Activated naive CD8-positive, alpha-beta T cell treated with anti-CD3 and anti-CD28 coated beads, Interleukin-2, amount 10 ng/mL, durations not matched to agents 7 days and 5 days (primary cell): ENCODE measurements at regions not wholly inside any gene's neighbourhood (a gene's known extent, or its start where the extent isn't known, plus 50 kb on each side); places are given as distances from the start of the nearest gene placed in this dataset.
"Not testable (repeated sequence)": the region's sequence is repeated elsewhere in the genome, so short reads cannot be mapped to it uniquely, and the experiment has no call there.

Experiments used
- ATAC-seq: fragments of 150-1000 bp; cut with Tn5 transposase; one replicate; pipeline ENCODE4 v1.10.0; 2021; ENCODE audit warnings: low read depth, moderate library complexity
- POLR2A ChIA-PET: fragments of 350-600 bp; sonication (Branson Sonifier 250); formaldehyde crosslinking; loops from one replicate; lab custom pipeline; 2021; ENCODE audit warnings: antibody characterized with exemption; lab: Charles Lee
- DNase-seq: peaks from one replicate; pipeline ENCODE4 v3.0.0; 2021
- H3K27ac Mint-ChIP-seq: one replicate; pipeline ENCODE4 v1.8.0; 2022; ENCODE audit warnings: mild to moderate bottlenecking, mixed read lengths
- H3K27me3 Mint-ChIP-seq: one replicate; pipeline ENCODE4 v1.8.0; 2022; ENCODE audit warnings: mild to moderate bottlenecking, moderate library complexity, mixed read lengths
- H3K36me3 Mint-ChIP-seq: one replicate; pipeline ENCODE4 v1.8.0; 2021; ENCODE audit warnings: mild to moderate bottlenecking, mixed read lengths
- H3K4me1 Mint-ChIP-seq: one replicate; pipeline ENCODE4 v1.8.0; 2021; ENCODE audit warnings: mixed read lengths
- H3K4me3 Mint-ChIP-seq: one replicate; pipeline ENCODE4 v1.8.0; 2022; ENCODE audit warnings: mild to moderate bottlenecking, moderate library complexity, mixed read lengths
- H3K9me3 Mint-ChIP-seq: one replicate; pipeline ENCODE4 v1.8.0; 2021; ENCODE audit warnings: mixed read lengths

- POLR2A ChIA-PET, ATAC-seq, H3K4me3 Mint-ChIP-seq, H3K36me3 Mint-ChIP-seq, H3K4me1 Mint-ChIP-seq, H3K27me3 Mint-ChIP-seq, DNase-seq, H3K27ac Mint-ChIP-seq, H3K9me3 Mint-ChIP-seq: not testable (repeated sequence)
Measured at GRCh38 chr2:59157908-59158307, 916.8 kb upstream of the FANCL start.

GRCh38 chr2:59151805-59152204 is 910.7 kb upstream of the FANCL start:
- DNase-seq (no peak), ATAC-seq (no peak)
- H3K36me3 Mint-ChIP-seq, result no peaks in the 10 kb centered on the region
- peaks cover 4% of the 10 kb centered on the region for H3K4me1 Mint-ChIP-seq
- no peaks in the 10 kb centered on the region for H3K9me3 Mint-ChIP-seq
- no peak overlapping the region for H3K4me3 Mint-ChIP-seq
- POLR2A ChIA-PET, result no interaction called here
- H3K27me3 Mint-ChIP-seq, result peaks cover 5% of the 10 kb centered on the region
- H3K27ac Mint-ChIP-seq, result no peak overlapping the region

GRCh38 chr2:59150217-59150849 is 909.2 kb upstream of the FANCL start:
- Mint-ChIP-seq H3K36me3 (no peaks in the 10 kb centered on the region), H3K4me1 (peaks cover 4% of the 10 kb centered on the region), H3K4me3 (no peak overlapping the region), H3K27ac (no peak overlapping the region), H3K27me3 (peaks cover 5% of the 10 kb centered on the region), H3K9me3 (no peaks in the 10 kb centered on the region)
- DNase-seq (no peak), ATAC-seq (no peak)
- POLR2A ChIA-PET, result no interaction called here

- POLR2A ChIA-PET, result no interaction called here
- H3K4me1 Mint-ChIP-seq, result peaks cover 4% of the 10 kb centered on the region
Measured at GRCh38 chr2:59149271-59149670, 908.1 kb upstream of the FANCL start.

GRCh38 chr2:59112258-59112657 is 871.1 kb upstream of the FANCL start:
- POLR2A ChIA-PET, result no interaction called here
- H3K9me3 Mint-ChIP-seq, result no peaks in the 10 kb centered on the region
- ATAC-seq, result no peak

More at GRCh38 chr2:59149271-59149670, 908.1 kb upstream of the FANCL start:
- no peak overlapping the region for H3K27ac Mint-ChIP-seq
- DNase-seq (no peak), ATAC-seq (no peak)
- no peaks in the 10 kb centered on the region for H3K9me3 Mint-ChIP-seq
- H3K4me3 Mint-ChIP-seq, result no peak overlapping the region
- H3K36me3 Mint-ChIP-seq, result no peaks in the 10 kb centered on the region
- peaks cover 5% of the 10 kb centered on the region for H3K27me3 Mint-ChIP-seq

GRCh38 chr2:59096973-59097372 is 855.8 kb upstream of the FANCL start:
- ATAC-seq (no peak), DNase-seq (no peak)
- Mint-ChIP-seq H3K36me3 (no peaks in the 10 kb centered on the region), H3K9me3 (peaks cover 11% of the 10 kb centered on the region), H3K4me3 (no peak overlapping the region), H3K4me1 (no peaks in the 10 kb centered on the region), H3K27me3 (no peaks in the 10 kb centered on the region), H3K27ac (no peak overlapping the region)
- POLR2A ChIA-PET, result no interaction called here

More at GRCh38 chr2:59112258-59112657, 871.1 kb upstream of the FANCL start:
- H3K36me3 Mint-ChIP-seq, result no peaks in the 10 kb centered on the region
- H3K4me3 Mint-ChIP-seq, result no peak overlapping the region
- H3K4me1 Mint-ChIP-seq, result no peaks in the 10 kb centered on the region
- no peaks in the 10 kb centered on the region for H3K27me3 Mint-ChIP-seq
- H3K27ac Mint-ChIP-seq, result no peak overlapping the region
- no peak for DNase-seq

GRCh38 chr2:59093571-59093970 is 852.4 kb upstream of the FANCL start:
- POLR2A ChIA-PET, result no interaction called here
- Mint-ChIP-seq H3K27ac (no peak overlapping the region), H3K36me3 (no peaks in the 10 kb centered on the region), H3K9me3 (peaks cover 7% of the 10 kb centered on the region), H3K4me3 (no peak overlapping the region), H3K4me1 (no peaks in the 10 kb centered on the region), H3K27me3 (no peaks in the 10 kb centered on the region)
- ATAC-seq, result no peak
- no peak for DNase-seq

- POLR2A ChIA-PET, result no interaction called here
- Mint-ChIP-seq H3K9me3 (peaks cover 3% of the 10 kb centered on the region), H3K4me3 (no peak overlapping the region), H3K27ac (no peak overlapping the region), H3K4me1 (no peaks in the 10 kb centered on the region), H3K27me3 (no peaks in the 10 kb centered on the region), H3K36me3 (no peaks in the 10 kb centered on the region)
- DNase-seq, result no peak
- no peak for ATAC-seq
Measured at GRCh38 chr2:59084326-59084725, 843.2 kb upstream of the FANCL start.

GRCh38 chr2:59083075-59083828 is 842.1 kb upstream of the FANCL start:
- Mint-ChIP-seq H3K36me3 (no peaks in the 10 kb centered on the region), H3K27me3 (no peaks in the 10 kb centered on the region), H3K9me3 (peaks cover 3% of the 10 kb centered on the region), H3K4me1 (no peaks in the 10 kb centered on the region), H3K27ac (no peak overlapping the region), H3K4me3 (no peak overlapping the region)
- POLR2A ChIA-PET, result no interaction called here
- ATAC-seq, result no peak
- DNase-seq, result no peak

GRCh38 chr2:59082657-59083056 is 841.5 kb upstream of the FANCL start:
- H3K4me3 Mint-ChIP-seq, result no peak overlapping the region
- POLR2A ChIA-PET, result no interaction called here
- peaks cover 3% of the 10 kb centered on the region for H3K9me3 Mint-ChIP-seq
- DNase-seq, result no peak
- H3K4me1 Mint-ChIP-seq, result no peaks in the 10 kb centered on the region
- no peaks in the 10 kb centered on the region for H3K36me3 Mint-ChIP-seq
- ATAC-seq, result no peak
- no peak overlapping the region for H3K27ac Mint-ChIP-seq
- H3K27me3 Mint-ChIP-seq, result no peaks in the 10 kb centered on the region

GRCh38 chr2:59080451-59081181 is 839.5 kb upstream of the FANCL start:
- POLR2A ChIA-PET, result no interaction called here
- Mint-ChIP-seq H3K36me3 (no peaks in the 10 kb centered on the region), H3K9me3 (no peaks in the 10 kb centered on the region), H3K27ac (no peak overlapping the region), H3K4me3 (no peak overlapping the region), H3K4me1 (no peaks in the 10 kb centered on the region), H3K27me3 (no peaks in the 10 kb centered on the region)
- DNase-seq, result no peak
- no peak for ATAC-seq

GRCh38 chr2:59077981-59078531 is 836.9 kb upstream of the FANCL start:
- Mint-ChIP-seq H3K4me3 (no peak overlapping the region), H3K4me1 (no peaks in the 10 kb centered on the region), H3K27ac (no peak overlapping the region), H3K36me3 (no peaks in the 10 kb centered on the region), H3K27me3 (no peaks in the 10 kb centered on the region), H3K9me3 (no peaks in the 10 kb centered on the region)
- POLR2A ChIA-PET, result no interaction called here
- no peak for ATAC-seq
- no peak for DNase-seq

GRCh38 chr2:59077026-59077725 is 836.1 kb upstream of the FANCL start:
- POLR2A ChIA-PET, result no interaction called here
- H3K9me3 Mint-ChIP-seq, result peaks cover under 1% of the 10 kb centered on the region
- no peak overlapping the region for H3K27ac Mint-ChIP-seq
- no peaks in the 10 kb centered on the region for H3K4me1 Mint-ChIP-seq
- H3K4me3 Mint-ChIP-seq, result no peak overlapping the region
- no peaks in the 10 kb centered on the region for H3K36me3 Mint-ChIP-seq
- DNase-seq, result no peak
- ATAC-seq, result no peak
- H3K27me3 Mint-ChIP-seq, result no peaks in the 10 kb centered on the region
